Type B pancreatic cell (in vitro differentiated cells): ENCODE measurements at regions not wholly inside any gene's neighbourhood (a gene's known extent, or its start where the extent isn't known, plus 50 kb on each side); places are given as distances from the start of the nearest gene placed in this dataset.
A peak's percentile ranks its signal among the peaks of the same experiment; 100 is the strongest.
"Not testable (repeated sequence)": the region's sequence is repeated elsewhere in the genome, so short reads cannot be mapped to it uniquely, and the experiment has no call there.

Source experiments
- DNase-seq: peaks from one replicate; pipeline ENCODE4 v3.0.0; 2021; ENCODE audit warnings: mixed read lengths; ENCODE audit not compliant: unreplicated experiment; ENCODE audit errors: extremely low spot score
- H3K27ac Mint-ChIP-seq: 2 replicates; pipeline ENCODE4 v1.8.0; 2021; ENCODE audit warnings: mild to moderate bottlenecking, mixed read lengths
- H3K27me3 Mint-ChIP-seq: 2 replicates; pipeline ENCODE4 v1.8.0; 2021; ENCODE audit warnings: mixed read lengths
- H3K36me3 Mint-ChIP-seq: 2 replicates; pipeline ENCODE4 v1.8.0; 2021; ENCODE audit warnings: mixed read lengths
- H3K4me1 Mint-ChIP-seq: one replicate; pipeline ENCODE4 v1.8.0; 2021; ENCODE audit warnings: mixed read lengths; ENCODE audit not compliant: unreplicated experiment
- H3K4me3 Mint-ChIP-seq: 2 replicates; pipeline ENCODE4 v1.8.0; 2021; ENCODE audit warnings: mild to moderate bottlenecking, mixed read lengths
- H3K9me3 Mint-ChIP-seq: 2 replicates; pipeline ENCODE4 v1.8.0; 2021; ENCODE audit warnings: mixed read lengths
- TF ChIP-seq, protein P1 (sequence below): fragments of 200-600 bp; sonication (generic); conservative IDR thresholded peaks from 2 replicates; pipeline ENCODE4 v1.5.0; 2021; ENCODE audit warnings: antibody characterized with exemption, mild to moderate bottlenecking

DNA sequence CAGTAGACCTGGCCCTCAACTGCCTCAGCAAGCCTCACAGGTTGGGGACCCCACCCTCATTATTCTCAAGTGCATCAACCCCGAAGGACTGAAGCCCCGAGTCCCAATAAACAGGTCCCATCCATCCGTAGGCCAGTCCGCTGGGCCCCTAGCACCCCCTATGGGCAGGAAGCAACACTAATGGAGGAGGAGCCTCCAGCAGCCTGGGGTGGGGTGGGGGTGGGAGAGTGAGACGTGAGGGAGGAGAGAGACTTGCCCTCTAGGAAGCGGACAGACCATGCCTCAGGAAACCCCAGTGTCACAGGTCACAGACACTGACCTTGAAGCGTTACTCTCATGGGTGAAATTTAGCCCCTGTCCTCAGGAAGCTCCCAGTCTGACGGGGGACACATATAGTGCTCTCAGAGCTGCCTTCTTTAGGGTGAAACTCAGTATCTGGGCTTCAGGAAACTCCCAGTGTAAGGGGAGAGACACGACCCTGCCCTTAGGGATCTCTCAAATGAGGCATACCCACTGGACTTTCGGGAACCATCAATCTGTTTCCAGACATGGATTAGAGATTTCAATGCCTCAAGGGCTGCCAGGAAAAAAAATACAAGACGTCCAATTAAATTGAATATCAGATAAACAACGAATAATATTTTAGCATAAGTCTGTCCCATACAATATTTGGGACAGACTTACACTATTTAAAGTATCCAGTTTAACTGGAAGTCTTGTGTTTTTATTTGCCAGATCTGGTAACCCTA is 125.8 kb downstream of the MRPL14 start:
- H3K4me3 Mint-ChIP-seq, result peak overlapping the region; percentile 73
- H3K9me3 Mint-ChIP-seq, result no peaks in the 10 kb centered on the region
- no peak for DNase-seq
- H3K27ac Mint-ChIP-seq, result peak overlapping the region; percentile 26
- peaks cover 40% of the 10 kb centered on the region for H3K27me3 Mint-ChIP-seq
- peaks cover 21% of the 10 kb centered on the region for H3K4me1 Mint-ChIP-seq
- H3K36me3 Mint-ChIP-seq, result no peaks in the 10 kb centered on the region
- TF ChIP-seq, protein P1, sequence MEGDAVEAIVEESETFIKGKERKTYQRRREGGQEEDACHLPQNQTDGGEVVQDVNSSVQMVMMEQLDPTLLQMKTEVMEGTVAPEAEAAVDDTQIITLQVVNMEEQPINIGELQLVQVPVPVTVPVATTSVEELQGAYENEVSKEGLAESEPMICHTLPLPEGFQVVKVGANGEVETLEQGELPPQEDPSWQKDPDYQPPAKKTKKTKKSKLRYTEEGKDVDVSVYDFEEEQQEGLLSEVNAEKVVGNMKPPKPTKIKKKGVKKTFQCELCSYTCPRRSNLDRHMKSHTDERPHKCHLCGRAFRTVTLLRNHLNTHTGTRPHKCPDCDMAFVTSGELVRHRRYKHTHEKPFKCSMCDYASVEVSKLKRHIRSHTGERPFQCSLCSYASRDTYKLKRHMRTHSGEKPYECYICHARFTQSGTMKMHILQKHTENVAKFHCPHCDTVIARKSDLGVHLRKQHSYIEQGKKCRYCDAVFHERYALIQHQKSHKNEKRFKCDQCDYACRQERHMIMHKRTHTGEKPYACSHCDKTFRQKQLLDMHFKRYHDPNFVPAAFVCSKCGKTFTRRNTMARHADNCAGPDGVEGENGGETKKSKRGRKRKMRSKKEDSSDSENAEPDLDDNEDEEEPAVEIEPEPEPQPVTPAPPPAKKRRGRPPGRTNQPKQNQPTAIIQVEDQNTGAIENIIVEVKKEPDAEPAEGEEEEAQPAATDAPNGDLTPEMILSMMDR, result peak; percentile 46

DNA sequence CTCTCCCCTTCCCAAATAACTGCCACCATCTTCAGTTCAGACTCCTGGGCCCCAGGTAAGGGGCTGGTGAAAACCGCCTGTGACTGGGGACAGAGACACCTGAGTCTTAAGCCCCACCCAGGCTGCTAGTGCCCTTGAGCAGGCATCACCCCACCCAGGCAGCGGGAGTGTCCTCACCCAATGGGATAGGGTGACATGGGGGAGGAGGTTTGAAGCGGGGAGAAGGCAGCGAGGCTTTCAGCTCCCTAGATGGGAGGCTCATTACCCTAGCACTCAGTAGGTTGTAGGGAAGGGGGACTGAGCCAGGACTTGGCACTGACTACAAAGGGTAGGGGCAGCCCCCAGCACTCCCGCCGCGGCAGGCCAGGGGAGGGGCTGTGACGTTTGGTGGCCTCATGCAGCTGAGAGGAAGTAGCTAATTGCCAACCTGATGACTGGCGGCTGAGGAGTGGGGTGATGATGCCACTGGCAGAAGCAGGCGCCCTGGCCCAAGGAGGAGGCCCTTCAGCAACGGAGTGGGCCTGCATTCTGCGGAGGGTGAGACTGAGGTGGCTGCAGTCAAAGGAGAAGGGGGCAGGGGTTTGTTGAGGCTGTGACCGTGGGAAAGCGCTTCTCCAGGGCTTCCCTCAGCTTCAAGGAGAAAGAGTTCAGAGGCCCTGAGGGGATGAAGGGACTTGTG is 126.9 kb downstream of the MRPL14 start:
- no peak for DNase-seq
- H3K27ac Mint-ChIP-seq, result peak overlapping the region; percentile 26
- H3K9me3 Mint-ChIP-seq, result no peaks in the 10 kb centered on the region
- TF ChIP-seq, protein P1, result no peak
- no peaks in the 10 kb centered on the region for H3K36me3 Mint-ChIP-seq
- H3K27me3 Mint-ChIP-seq, result peaks cover 38% of the 10 kb centered on the region
- peaks cover 15% of the 10 kb centered on the region for H3K4me1 Mint-ChIP-seq
- no peak overlapping the region for H3K4me3 Mint-ChIP-seq

DNA sequence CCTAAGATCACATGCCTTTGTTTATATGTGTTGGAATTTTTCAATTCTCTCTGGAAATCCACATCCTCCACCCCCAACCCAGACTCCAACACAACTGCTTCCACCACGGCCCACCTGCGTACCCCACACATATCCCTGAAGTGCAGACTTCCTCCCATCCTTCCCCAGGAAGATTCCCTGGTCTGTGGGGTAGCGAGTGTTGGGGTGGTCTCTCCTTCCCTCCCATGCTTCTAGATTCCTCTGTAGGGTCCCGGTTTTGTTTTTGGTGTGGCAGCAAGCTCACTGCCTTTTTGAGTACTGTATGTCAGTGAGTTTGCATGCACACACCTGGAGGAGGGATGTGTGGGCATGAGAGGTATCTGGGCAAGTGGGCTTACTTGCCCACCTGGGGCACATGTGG is 127.6 kb downstream of the MRPL14 start:
- TF ChIP-seq, protein P1, result no peak
- Mint-ChIP-seq H3K36me3 (no peaks in the 10 kb centered on the region), H3K4me3 (no peak overlapping the region), H3K27ac (no peak overlapping the region), H3K4me1 (peaks cover 15% of the 10 kb centered on the region), H3K9me3 (no peaks in the 10 kb centered on the region), H3K27me3 (peaks cover 34% of the 10 kb centered on the region)
- no peak for DNase-seq

DNA sequence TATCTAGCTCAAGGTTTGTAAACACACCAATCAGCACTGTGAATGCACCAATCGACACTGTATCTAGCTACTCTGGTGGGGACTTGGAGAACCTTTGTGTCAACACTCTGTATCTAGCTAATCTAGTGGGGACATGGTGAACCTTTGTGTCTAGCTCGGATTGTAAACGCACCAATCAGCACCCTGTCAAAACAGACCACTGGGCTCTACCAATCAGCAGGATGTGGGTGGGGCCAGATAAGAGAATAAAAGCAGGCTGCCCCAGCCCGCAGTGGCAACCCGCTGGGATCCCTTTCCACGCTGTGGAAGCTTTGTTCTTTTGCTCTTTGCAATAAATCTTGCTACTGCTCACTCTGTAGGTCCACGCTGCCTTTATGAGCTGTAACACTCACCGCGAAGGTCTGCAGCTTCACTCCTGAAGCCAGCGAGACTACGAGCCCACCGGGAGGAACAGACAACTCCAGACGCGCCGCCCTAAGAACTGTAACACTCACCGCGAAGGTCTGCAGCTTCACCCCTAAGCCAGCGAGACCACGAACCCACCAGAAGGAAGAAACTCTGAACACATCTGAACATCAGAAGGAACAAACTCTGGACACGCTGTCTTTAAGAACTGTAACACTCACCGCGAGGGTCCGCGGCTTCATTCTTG is 128.5 kb downstream of the MRPL14 start:
- DNase-seq, H3K36me3 Mint-ChIP-seq, H3K27ac Mint-ChIP-seq, H3K4me3 Mint-ChIP-seq, H3K9me3 Mint-ChIP-seq: not testable (repeated sequence)
- peaks cover 28% of the 10 kb centered on the region for H3K27me3 Mint-ChIP-seq
- peaks cover 20% of the 10 kb centered on the region for H3K4me1 Mint-ChIP-seq

DNA sequence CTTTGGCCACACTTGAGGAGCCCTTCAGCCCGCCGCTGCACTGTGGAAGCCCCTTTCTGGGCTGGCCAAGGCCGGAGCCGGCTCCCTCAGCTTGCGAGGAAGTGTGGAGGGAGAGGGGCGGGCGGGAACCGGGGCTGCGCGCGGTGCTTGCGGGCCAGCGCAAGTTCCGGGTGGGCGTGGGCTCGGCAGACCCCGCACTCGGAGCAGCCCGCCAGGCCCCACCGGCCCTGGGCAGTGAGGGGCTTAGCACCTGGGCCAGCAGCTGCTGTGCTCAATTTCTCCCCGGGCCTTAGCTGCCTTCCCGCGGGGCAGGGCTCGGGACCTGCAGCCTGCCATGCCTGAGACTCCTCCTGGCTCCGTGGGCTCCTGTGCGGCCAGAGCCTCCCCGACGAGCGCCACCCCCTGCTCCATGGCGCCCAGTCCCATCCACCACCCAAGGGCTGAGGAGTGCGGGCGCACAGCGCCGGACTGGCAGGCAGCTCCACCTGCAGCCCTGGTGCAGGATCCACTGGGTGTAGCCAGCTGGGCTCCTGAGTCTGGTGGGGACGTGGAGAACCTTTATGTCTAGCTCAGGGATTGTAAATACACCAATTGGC is 129.2 kb downstream of the MRPL14 start:
- H3K36me3 Mint-ChIP-seq, result not testable (repeated sequence)

DNA sequence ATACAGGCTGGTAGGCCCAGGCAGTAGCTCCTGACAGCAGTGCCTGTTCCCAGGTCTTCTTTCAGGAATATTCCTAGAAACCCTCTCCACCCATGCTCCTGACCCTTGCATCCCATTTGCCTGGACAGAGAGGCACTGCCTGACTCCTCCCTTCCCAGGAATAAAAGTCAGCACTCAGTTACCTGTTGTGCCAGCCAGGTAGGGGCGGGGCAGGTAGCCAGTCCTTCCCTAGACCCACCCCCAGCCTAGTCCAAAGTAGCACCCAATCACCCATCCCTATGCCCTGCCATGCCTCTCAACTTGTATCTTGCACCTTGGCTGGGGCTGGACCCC is 129.9 kb downstream of the MRPL14 start:
- Mint-ChIP-seq H3K27ac (no peak overlapping the region), H3K9me3 (no peaks in the 10 kb centered on the region), H3K36me3 (no peaks in the 10 kb centered on the region), H3K27me3 (peaks cover 18% of the 10 kb centered on the region), H3K4me3 (no peak overlapping the region), H3K4me1 (peaks cover 21% of the 10 kb centered on the region)
- no peak for DNase-seq
- TF ChIP-seq, protein P1, result no peak

More for the DNA sequence above, 129.2 kb downstream of the MRPL14 start:
- not testable (repeated sequence) for H3K9me3 Mint-ChIP-seq, H3K27ac Mint-ChIP-seq, H3K4me3 Mint-ChIP-seq, DNase-seq
- Mint-ChIP-seq H3K4me1 (peaks cover 20% of the 10 kb centered on the region), H3K27me3 (peaks cover 22% of the 10 kb centered on the region)
